Neural cell (in vitro differentiated cells): ENCODE measurements at regions not wholly inside any gene's neighbourhood (a gene's known extent, or its start where the extent isn't known, plus 50 kb on each side); places are given as distances from the start of the nearest gene placed in this dataset.

Source experiments
- EP300 ChIP-seq: fragments of 450-650 bp; conservative IDR thresholded peaks from 2 replicates; pipeline ENCODE4 v1.6.1; 2014; ENCODE audit warnings: antibody characterized with exemption, mild to moderate bottlenecking, moderate library complexity; ENCODE audit not compliant: poor library complexity, severe bottlenecking
- EZH2 ChIP-seq: fragments of 200-600, 300-800 bp; shearing (Covaris generic), sonication (generic); IDR thresholded peaks from 2 replicates; pipeline ENCODE4 v1.6.1; 2014; ENCODE audit warnings: antibody characterized with exemption, low read length, borderline replicate concordance, mild to moderate bottlenecking; ENCODE audit not compliant: insufficient read depth, poor library complexity, severe bottlenecking
- MXI1 ChIP-seq: fragments of 450-650 bp; conservative IDR thresholded peaks from 2 replicates; pipeline ENCODE4 v1.6.1; 2014; ENCODE audit warnings: antibody characterized with exemption, mild to moderate bottlenecking; ENCODE audit not compliant: poor library complexity, severe bottlenecking
- POLR2AphosphoS5 ChIP-seq: IDR thresholded peaks from 2 replicates; pipeline ENCODE4 v1.6.1; 2012
- RAD21 ChIP-seq: fragments of 450-650 bp; conservative IDR thresholded peaks from 2 replicates; pipeline ENCODE4 v1.6.1; 2014; ENCODE audit warnings: antibody characterized with exemption, mild to moderate bottlenecking, moderate library complexity
- SMC3 ChIP-seq: fragments of 450-650 bp; conservative IDR thresholded peaks from 2 replicates; pipeline ENCODE4 v1.6.1; 2014; ENCODE audit warnings: antibody characterized with exemption, mild to moderate bottlenecking, moderate library complexity; ENCODE audit not compliant: poor library complexity
- TF ChIP-seq, protein P1 (sequence below): fragments of 450-650 bp; IDR thresholded peaks from 2 replicates; pipeline ENCODE4 v1.5.1; 2014; ENCODE audit warnings: antibody characterized with exemption, mild to moderate bottlenecking, moderate library complexity; ENCODE audit not compliant: poor library complexity, severe bottlenecking
- TF ChIP-seq, protein P2 (sequence below): IDR thresholded peaks from 2 replicates; pipeline ENCODE4 v1.6.1; 2012; ENCODE audit warnings: borderline replicate concordance

DNA sequence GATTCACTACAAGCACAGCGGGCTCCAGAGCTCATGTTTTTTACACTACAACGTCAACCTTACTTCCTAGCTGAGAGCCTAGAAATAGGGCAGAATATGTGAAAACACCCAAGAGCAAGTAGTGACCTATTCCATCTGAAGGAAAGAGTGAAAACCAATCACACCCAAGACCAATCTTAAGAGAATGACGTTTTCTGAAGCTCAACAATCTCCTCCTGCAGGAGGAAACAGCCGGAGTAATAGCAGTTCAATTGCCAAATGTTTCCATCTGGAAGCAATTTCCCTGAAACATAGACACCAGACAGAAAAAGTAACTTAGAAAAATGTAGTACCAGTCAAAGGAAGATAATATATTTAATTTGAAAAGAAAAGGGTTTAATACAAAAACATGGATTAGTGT, 142.4 kb downstream of the ANXA5 start:
- TF ChIP-seq SMC3 (no peak), EZH2 (no peak), EP300 (no peak), POLR2AphosphoS5 (no peak), RAD21 (no peak), MXI1 (no peak)
- TF ChIP-seq, protein P1, sequence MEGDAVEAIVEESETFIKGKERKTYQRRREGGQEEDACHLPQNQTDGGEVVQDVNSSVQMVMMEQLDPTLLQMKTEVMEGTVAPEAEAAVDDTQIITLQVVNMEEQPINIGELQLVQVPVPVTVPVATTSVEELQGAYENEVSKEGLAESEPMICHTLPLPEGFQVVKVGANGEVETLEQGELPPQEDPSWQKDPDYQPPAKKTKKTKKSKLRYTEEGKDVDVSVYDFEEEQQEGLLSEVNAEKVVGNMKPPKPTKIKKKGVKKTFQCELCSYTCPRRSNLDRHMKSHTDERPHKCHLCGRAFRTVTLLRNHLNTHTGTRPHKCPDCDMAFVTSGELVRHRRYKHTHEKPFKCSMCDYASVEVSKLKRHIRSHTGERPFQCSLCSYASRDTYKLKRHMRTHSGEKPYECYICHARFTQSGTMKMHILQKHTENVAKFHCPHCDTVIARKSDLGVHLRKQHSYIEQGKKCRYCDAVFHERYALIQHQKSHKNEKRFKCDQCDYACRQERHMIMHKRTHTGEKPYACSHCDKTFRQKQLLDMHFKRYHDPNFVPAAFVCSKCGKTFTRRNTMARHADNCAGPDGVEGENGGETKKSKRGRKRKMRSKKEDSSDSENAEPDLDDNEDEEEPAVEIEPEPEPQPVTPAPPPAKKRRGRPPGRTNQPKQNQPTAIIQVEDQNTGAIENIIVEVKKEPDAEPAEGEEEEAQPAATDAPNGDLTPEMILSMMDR = no peak
- TF ChIP-seq, protein P2, sequence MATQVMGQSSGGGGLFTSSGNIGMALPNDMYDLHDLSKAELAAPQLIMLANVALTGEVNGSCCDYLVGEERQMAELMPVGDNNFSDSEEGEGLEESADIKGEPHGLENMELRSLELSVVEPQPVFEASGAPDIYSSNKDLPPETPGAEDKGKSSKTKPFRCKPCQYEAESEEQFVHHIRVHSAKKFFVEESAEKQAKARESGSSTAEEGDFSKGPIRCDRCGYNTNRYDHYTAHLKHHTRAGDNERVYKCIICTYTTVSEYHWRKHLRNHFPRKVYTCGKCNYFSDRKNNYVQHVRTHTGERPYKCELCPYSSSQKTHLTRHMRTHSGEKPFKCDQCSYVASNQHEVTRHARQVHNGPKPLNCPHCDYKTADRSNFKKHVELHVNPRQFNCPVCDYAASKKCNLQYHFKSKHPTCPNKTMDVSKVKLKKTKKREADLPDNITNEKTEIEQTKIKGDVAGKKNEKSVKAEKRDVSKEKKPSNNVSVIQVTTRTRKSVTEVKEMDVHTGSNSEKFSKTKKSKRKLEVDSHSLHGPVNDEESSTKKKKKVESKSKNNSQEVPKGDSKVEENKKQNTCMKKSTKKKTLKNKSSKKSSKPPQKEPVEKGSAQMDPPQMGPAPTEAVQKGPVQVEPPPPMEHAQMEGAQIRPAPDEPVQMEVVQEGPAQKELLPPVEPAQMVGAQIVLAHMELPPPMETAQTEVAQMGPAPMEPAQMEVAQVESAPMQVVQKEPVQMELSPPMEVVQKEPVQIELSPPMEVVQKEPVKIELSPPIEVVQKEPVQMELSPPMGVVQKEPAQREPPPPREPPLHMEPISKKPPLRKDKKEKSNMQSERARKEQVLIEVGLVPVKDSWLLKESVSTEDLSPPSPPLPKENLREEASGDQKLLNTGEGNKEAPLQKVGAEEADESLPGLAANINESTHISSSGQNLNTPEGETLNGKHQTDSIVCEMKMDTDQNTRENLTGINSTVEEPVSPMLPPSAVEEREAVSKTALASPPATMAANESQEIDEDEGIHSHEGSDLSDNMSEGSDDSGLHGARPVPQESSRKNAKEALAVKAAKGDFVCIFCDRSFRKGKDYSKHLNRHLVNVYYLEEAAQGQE = no peak
